ENCODE measurements at regions not wholly inside any gene's neighbourhood (a gene's known extent, or its start where the extent isn't known, plus 50 kb on each side); places are given as distances from the start of the nearest gene placed in this dataset.

- Histone ChIP-seq H3K9me3 (no peaks in the 10 kb centered on the region), H3K27me3 (no peaks in the 10 kb centered on the region), H3K27ac (no peak overlapping the region), H3K36me3 (no peaks in the 10 kb centered on the region), H3K4me3 (replicated peaks in 1 of 3) (no peak overlapping the region), H3K4me1 (no peaks in the 10 kb centered on the region)
- no peak for DNase-seq
- TF ChIP-seq, protein P1, sequence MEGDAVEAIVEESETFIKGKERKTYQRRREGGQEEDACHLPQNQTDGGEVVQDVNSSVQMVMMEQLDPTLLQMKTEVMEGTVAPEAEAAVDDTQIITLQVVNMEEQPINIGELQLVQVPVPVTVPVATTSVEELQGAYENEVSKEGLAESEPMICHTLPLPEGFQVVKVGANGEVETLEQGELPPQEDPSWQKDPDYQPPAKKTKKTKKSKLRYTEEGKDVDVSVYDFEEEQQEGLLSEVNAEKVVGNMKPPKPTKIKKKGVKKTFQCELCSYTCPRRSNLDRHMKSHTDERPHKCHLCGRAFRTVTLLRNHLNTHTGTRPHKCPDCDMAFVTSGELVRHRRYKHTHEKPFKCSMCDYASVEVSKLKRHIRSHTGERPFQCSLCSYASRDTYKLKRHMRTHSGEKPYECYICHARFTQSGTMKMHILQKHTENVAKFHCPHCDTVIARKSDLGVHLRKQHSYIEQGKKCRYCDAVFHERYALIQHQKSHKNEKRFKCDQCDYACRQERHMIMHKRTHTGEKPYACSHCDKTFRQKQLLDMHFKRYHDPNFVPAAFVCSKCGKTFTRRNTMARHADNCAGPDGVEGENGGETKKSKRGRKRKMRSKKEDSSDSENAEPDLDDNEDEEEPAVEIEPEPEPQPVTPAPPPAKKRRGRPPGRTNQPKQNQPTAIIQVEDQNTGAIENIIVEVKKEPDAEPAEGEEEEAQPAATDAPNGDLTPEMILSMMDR (IDR thresholded peaks at IDR 0.05), result no peak
- no peak for TF ChIP-seq POLR2A (IDR thresholded peaks at IDR 0.05)
- WGBS, 2 donors, result 83 to 89% methylated on average over 9 of the region's 9 CpGs
- intact Hi-C loops (cut with DNase I), result no loop called here
Measured at GRCh38 chr7:156162451-156162850, 350.2 kb upstream of the SHH start.

DNA sequence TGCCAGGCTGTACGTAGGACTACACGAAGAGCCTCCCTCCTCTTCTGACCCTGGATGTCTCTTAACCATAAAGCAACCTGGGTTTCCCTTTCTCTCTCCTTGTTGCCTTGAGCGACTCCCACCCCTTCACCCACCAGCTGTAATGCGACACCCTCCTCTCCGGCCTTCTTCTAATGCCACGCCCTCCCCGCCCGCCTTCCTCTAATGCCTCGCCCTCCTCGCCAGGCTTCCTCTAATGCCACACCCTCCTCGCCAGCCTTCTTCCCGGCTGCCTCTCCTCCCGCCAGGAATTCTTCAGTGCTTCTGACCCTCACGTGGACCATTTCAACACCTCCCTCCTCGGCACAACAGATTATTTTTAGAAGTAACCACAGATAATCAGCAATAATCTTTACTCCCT, 348.5 kb upstream of the SHH start:
- TF ChIP-seq POLR2A (IDR thresholded peaks at IDR 0.05), result no peak
- TF ChIP-seq, protein P1 (IDR thresholded peaks at IDR 0.05), result no peak
- Histone ChIP-seq H3K4me3 (replicated peaks in 1 of 3) (no peak overlapping the region), H3K27ac (no peak overlapping the region), H3K36me3 (no peaks in the 10 kb centered on the region), H3K9me3 (no peaks in the 10 kb centered on the region), H3K4me1 (no peaks in the 10 kb centered on the region), H3K27me3 (no peaks in the 10 kb centered on the region)
- WGBS, 2 donors, result 49 to 56% methylated on average over 15 of the region's 15 CpGs
- intact Hi-C loops (cut with DNase I), result no loop called here
- no peak for DNase-seq

DNA sequence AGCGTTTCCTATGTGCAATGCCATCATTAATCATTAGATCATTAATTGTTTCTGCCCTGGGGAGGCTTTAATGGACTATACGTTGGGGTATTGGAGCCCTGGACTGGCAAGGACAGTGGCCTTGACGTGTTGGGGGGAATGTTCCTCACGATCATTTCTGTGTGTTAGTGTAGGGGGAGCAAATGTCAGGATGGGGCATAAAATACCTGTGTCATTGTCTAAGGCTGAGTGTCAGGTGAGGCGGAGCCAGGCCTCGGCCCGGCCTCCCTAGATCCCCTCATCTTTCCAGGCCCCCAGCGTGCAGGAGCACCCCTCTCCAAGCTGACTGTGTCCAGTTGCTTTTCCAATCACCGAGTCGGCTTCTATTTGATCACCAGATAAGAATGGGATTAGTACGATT, 346.4 kb upstream of the SHH start:
- TF ChIP-seq, protein P1 (IDR thresholded peaks at IDR 0.05), result no peak
- no peak for TF ChIP-seq POLR2A (IDR thresholded peaks at IDR 0.05)
- WGBS, 2 donors, result 83 to 84% methylated on average over 11 of the region's 11 CpGs
- H3K9me3 ChIP-seq, result no peaks in the 10 kb centered on the region
- intact Hi-C loops (cut with DNase I), result no loop called here
- H3K4me3 ChIP-seq (replicated peaks in 1 of 3), result no peak overlapping the region
- no peaks in the 10 kb centered on the region for H3K36me3 ChIP-seq
- DNase-seq, result no peak
- H3K27ac ChIP-seq, result no peak overlapping the region
- no peaks in the 10 kb centered on the region for H3K4me1 ChIP-seq
- H3K27me3 ChIP-seq, result no peaks in the 10 kb centered on the region

DNA sequence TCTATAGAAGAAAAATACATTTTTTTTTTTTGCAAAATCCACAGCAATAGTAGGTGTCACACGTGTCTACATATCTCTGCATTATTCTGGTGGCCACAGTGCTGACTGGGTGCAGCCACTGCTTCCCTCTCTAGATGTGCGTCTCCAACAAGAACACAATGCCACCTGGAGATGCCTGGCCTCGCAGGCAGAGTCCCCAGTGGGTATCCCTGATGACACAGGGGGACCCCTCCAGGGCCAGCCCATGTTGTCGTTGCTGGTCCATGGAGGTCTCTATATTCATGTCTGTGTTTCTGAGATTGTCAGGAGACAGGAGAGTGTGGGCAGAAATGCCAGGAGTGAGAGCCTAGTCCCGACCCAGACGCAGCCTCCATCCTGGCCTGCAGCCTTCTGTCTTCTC, 345.9 kb upstream of the SHH start:
- WGBS, 2 donors, result 84 to 95% methylated on average over 6 of the region's 6 CpGs
- Histone ChIP-seq H3K4me1 (no peaks in the 10 kb centered on the region), H3K4me3 (replicated peaks in 1 of 3) (no peak overlapping the region), H3K9me3 (no peaks in the 10 kb centered on the region), H3K27me3 (no peaks in the 10 kb centered on the region), H3K36me3 (no peaks in the 10 kb centered on the region), H3K27ac (no peak overlapping the region)
- intact Hi-C loops (cut with DNase I), result no loop called here
- no peak for TF ChIP-seq POLR2A (IDR thresholded peaks at IDR 0.05)
- TF ChIP-seq, protein P1 (IDR thresholded peaks at IDR 0.05), result no peak
- DNase-seq, result no peak

DNA sequence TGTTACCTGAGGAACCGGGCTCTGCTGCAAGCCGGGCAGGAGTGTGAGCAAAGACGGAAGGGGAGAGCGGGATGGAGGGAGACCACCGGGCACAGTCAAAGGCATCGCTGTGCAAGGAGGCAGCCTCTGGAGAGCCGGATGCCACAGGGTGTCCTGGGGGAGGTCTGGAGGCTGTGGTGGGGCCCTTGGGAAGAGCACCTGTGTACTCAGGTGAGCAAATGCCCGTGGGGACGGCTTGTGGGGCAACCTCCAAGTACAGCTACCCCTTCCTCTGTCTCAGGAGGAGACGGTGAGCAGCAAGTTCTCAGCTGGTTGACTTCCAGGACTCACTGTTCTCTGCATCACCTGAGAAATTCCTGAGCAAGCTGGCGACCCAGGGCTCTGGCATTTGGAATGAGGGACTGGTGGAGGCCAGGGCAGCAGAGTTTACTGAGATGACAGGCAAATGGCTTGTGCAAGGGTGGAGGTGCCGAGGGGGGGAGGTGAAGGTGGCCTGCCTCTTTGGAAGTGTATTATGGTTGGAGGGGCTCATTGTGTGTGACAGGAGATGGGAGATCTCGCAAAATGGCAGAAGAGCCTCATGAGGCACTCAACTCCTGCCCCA, 345.2 kb upstream of the SHH start:
- Histone ChIP-seq H3K4me3 (replicated peaks in 1 of 3) (no peak overlapping the region), H3K27ac (no peak overlapping the region), H3K9me3 (no peaks in the 10 kb centered on the region), H3K4me1 (no peaks in the 10 kb centered on the region), H3K36me3 (no peaks in the 10 kb centered on the region), H3K27me3 (no peaks in the 10 kb centered on the region)
- 86 to 88% methylated on average over 12 to 13 of the region's 13 CpGs for WGBS, 2 donors
- DNase-seq, result no peak
- intact Hi-C loops (cut with DNase I), result no loop called here
- no peak for TF ChIP-seq POLR2A (IDR thresholded peaks at IDR 0.05)
- TF ChIP-seq, protein P1 (IDR thresholded peaks at IDR 0.05), result no peak

All from thyroid gland (tissue), 4 donors.